HepG2 (cell line): ENCODE measurements at regions not wholly inside any gene's neighbourhood (a gene's known extent, or its start where the extent isn't known, plus 50 kb on each side); places are given as distances from the start of the nearest gene placed in this dataset.

Experiments
- ATAC-seq: fragments of 200-7000 bp; cut with Tn5 transposase; 3 replicates; pipeline ENCODE4 v1.9.1; 2020; ENCODE audit warnings: mild to moderate bottlenecking, moderate library complexity
- BruUV-seq: library from RNA; stranded (reverse); fragments of 400-500 nt; replicated peaks from 2 replicates; lab custom pipeline; 2021; lab: Mats Ljungman, UMichigan
- CTCF ChIA-PET: fragments of 300-600 bp; formaldehyde crosslinking; extraction: SDS; loops from one replicate; lab custom pipeline; 2021; ENCODE audit warnings: low total read pairs, inconsistent platforms, low intra/inter-chr PET ratio; lab: Yijun Ruan, JAX
- POLR2A ChIA-PET: fragments of 350-600 bp; sonication (Branson Sonifier 250); formaldehyde crosslinking; loops from one replicate; lab custom pipeline; 2020; ENCODE audit warnings: antibody characterized with exemption, inconsistent platforms; lab: Yijun Ruan, JAX
- DNase-seq: peaks from one replicate; pipeline ENCODE4 v3.0.0-alpha.2; 2015; ENCODE audit warnings: low spot score
- FAIRE-seq: peaks from 3 replicates; lab custom pipeline; 2011; peaks lifted over from hg19 to GRCh38; lab: Jason Lieb, UNC
- H2AFZ ChIP-seq: one replicate; pipeline ENCODE4 v1.6.1; 2011; ENCODE audit warnings: low read length, inconsistent platforms
- H3K27ac ChIP-seq: fragments of 300-600 bp; 3 replicates; pipeline ENCODE4 v1.8.0; 2011; ENCODE audit warnings: mixed run types, mild to moderate bottlenecking, mixed read lengths, low read length, inconsistent platforms; ENCODE audit not compliant: insufficient read depth; ENCODE audit errors: extremely low read length
- H3K27me3 ChIP-seq, 2 experiments: fragments of 200-600 bp in 1 of 2; 2 replicates in 1 of 2; 3 replicates in 1 of 2; pipeline versions ENCODE4 v1.6.0 to v1.8.0; 2011; ENCODE audit warnings: low read length in 2 of 2, mild to moderate bottlenecking in 2 of 2, moderate library complexity in 2 of 2, inconsistent platforms in 1 of 2; ENCODE audit not compliant: insufficient read depth in 2 of 2, control insufficient read depth in 1 of 2
- H3K36me3 ChIP-seq, 2 experiments: fragments of 200-600 bp in 1 of 2; replicated peaks in 1 of 2; 2 replicates in 1 of 2; 3 replicates in 1 of 2; pipeline versions ENCODE4 v1.5.1 to v1.8.0; 2011; ENCODE audit warnings: low read length in 2 of 2, inconsistent platforms in 1 of 2; ENCODE audit not compliant: insufficient read depth in 2 of 2, control insufficient read depth in 1 of 2
- H3K4me1 ChIP-seq: 2 replicates; pipeline ENCODE4 v1.5.1; 2012; ENCODE audit warnings: low read length, inconsistent platforms; ENCODE audit not compliant: insufficient read depth
- H3K4me2 ChIP-seq: 2 replicates; pipeline ENCODE4 v1.6.0; 2011; ENCODE audit warnings: low read depth, low read length, inconsistent platforms
- H3K4me3 ChIP-seq, 3 experiments: fragments of 200-600 bp in 1 of 3; sonication (generic), shearing (Covaris generic) in 1 of 3; replicated peaks in 1 of 3; 2 replicates each; pipeline ENCODE4 v1.5.1; 2011 to 2016; ENCODE audit warnings: low read length in 3 of 3, inconsistent platforms in 2 of 3, low read depth in 2 of 3, mild to moderate bottlenecking in 2 of 3, control low read depth in 1 of 3, mixed read lengths in 1 of 3; ENCODE audit not compliant: insufficient read depth in 1 of 3
- H3K79me2 ChIP-seq: one replicate; pipeline ENCODE4 v1.6.1; 2011; ENCODE audit warnings: low read length, inconsistent platforms; ENCODE audit not compliant: insufficient read depth
- H3K9ac ChIP-seq: 2 replicates; pipeline ENCODE4 v1.6.0; 2011; ENCODE audit warnings: mild to moderate bottlenecking, low read depth, low read length, inconsistent platforms; ENCODE audit not compliant: insufficient read depth
- H3K9me3 ChIP-seq: 2 replicates; pipeline ENCODE4 v1.5.1; 2012; ENCODE audit warnings: mild to moderate bottlenecking, low read length
- H4K20me1 ChIP-seq: 2 replicates; pipeline ENCODE4 v1.6.0; 2011; ENCODE audit warnings: inconsistent platforms, mild to moderate bottlenecking, low read length, moderate library complexity; ENCODE audit not compliant: insufficient read depth
- DPF2 ChIP-seq: sonication (generic); formaldehyde crosslinking; IDR thresholded peaks from 2 replicates; pipeline ENCODE4 v1.4.0; 2020; ENCODE audit warnings: mild to moderate bottlenecking, low read depth, missing genetic modification reagents, borderline replicate concordance
- ELF1 ChIP-seq: sonication (generic); formaldehyde crosslinking; IDR thresholded peaks from 2 replicates; pipeline ENCODE4 v1.4.0; 2020; ENCODE audit warnings: missing genetic modification reagents
- ZNF616 ChIP-seq: sonication (generic); formaldehyde crosslinking; IDR thresholded peaks from 2 replicates; pipeline ENCODE4 v1.5.0; 2020; ENCODE audit warnings: low read depth, mild to moderate bottlenecking, missing genetic modification reagents
- WGBS: methylation state at CpG from one replicate; pipeline ENCODE4 v1.1.6; 2017; ENCODE audit warnings: low lambda C conversion rate; 5-methylcytosine and 5-hydroxymethylcytosine counted together
- in situ Hi-C: cut with HindIII; loops from 2 replicates; pipeline ENCODE4 v1.10.0; 2017; ENCODE audit warnings: low pct_unique_long_range_greater_than_20kb; ENCODE audit not compliant: extremely low pct_ligation_motif_present
- intact Hi-C: fragments of 100-400 bp; cut with micrococcal nuclease; formaldehyde crosslinking; loops from one replicate; pipeline ENCODE4 v1.10.0; 2022; ENCODE audit not compliant: unreplicated experiment
- TF ChIP-seq, protein P1 (sequence below): sonication (generic); formaldehyde crosslinking; IDR thresholded peaks from 2 replicates; pipeline ENCODE4 v1.5.0; 2020; ENCODE audit warnings: mild to moderate bottlenecking, missing genetic modification reagents, borderline replicate concordance

GRCh38 chr7:46525876-46526275 lies 604.8 kb upstream of the IGFBP3 start:
- Histone ChIP-seq H3K27me3 (no peaks in the 10 kb centered on the region), H3K27ac (no peak overlapping the region), H4K20me1 (no peaks in the 10 kb centered on the region), H3K9ac (no peak overlapping the region), H3K4me2 (no peak overlapping the region), H3K9me3 (peaks cover 15% of the 10 kb centered on the region; the same call in 1 of the 2 replicates), H3K36me3 (no peaks in the 10 kb centered on the region), H3K4me3 (no peak overlapping the region)
- 54% methylated on average over 5 of the region's 5 CpGs for WGBS
- in situ Hi-C loops, result no loop called here
- no TSS peak for BruUV-seq
- ChIA-PET CTCF (no interaction called here), POLR2A (no interaction called here)
- DNase-seq (no peak), ATAC-seq (no peak)
- TF ChIP-seq ELF1 (CRISPR knock-in tag) (no peak), DPF2 (CRISPR knock-in tag) (no peak), ZNF616 (CRISPR knock-in tag) (no peak)
- TF ChIP-seq, protein P1, sequence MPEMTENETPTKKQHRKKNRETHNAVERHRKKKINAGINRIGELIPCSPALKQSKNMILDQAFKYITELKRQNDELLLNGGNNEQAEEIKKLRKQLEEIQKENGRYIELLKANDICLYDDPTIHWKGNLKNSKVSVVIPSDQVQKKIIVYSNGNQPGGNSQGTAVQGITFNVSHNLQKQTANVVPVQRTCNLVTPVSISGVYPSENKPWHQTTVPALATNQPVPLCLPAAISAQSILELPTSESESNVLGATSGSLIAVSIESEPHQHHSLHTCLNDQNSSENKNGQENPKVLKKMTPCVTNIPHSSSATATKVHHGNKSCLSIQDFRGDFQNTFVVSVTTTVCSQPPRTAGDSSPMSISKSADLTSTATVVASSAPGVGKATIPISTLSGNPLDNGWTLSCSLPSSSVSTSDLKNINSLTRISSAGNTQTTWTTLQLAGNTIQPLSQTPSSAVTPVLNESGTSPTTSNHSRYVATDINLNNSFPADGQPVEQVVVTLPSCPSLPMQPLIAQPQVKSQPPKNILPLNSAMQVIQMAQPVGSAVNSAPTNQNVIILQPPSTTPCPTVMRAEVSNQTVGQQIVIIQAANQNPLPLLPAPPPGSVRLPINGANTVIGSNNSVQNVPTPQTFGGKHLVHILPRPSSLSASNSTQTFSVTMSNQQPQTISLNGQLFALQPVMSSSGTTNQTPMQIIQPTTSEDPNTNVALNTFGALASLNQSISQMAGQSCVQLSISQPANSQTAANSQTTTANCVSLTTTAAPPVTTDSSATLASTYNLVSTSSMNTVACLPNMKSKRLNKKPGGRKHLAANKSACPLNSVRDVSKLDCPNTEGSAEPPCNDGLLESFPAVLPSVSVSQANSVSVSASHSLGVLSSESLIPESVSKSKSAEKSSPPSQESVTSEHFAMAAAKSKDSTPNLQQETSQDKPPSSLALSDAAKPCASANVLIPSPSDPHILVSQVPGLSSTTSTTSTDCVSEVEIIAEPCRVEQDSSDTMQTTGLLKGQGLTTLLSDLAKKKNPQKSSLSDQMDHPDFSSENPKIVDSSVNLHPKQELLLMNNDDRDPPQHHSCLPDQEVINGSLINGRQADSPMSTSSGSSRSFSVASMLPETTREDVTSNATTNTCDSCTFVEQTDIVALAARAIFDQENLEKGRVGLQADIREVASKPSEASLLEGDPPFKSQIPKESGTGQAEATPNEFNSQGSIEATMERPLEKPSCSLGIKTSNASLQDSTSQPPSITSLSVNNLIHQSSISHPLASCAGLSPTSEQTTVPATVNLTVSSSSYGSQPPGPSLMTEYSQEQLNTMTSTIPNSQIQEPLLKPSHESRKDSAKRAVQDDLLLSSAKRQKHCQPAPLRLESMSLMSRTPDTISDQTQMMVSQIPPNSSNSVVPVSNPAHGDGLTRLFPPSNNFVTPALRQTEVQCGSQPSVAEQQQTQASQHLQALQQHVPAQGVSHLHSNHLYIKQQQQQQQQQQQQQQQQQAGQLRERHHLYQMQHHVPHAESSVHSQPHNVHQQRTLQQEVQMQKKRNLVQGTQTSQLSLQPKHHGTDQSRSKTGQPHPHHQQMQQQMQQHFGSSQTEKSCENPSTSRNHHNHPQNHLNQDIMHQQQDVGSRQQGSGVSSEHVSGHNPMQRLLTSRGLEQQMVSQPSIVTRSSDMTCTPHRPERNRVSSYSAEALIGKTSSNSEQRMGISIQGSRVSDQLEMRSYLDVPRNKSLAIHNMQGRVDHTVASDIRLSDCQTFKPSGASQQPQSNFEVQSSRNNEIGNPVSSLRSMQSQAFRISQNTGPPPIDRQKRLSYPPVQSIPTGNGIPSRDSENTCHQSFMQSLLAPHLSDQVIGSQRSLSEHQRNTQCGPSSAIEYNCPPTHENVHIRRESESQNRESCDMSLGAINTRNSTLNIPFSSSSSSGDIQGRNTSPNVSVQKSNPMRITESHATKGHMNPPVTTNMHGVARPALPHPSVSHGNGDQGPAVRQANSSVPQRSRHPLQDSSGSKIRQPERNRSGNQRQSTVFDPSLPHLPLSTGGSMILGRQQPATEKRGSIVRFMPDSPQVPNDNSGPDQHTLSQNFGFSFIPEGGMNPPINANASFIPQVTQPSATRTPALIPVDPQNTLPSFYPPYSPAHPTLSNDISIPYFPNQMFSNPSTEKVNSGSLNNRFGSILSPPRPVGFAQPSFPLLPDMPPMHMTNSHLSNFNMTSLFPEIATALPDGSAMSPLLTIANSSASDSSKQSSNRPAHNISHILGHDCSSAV (CRISPR knock-in tag), result no peak
- TF ChIP-seq, all 625 proteins: peak for 0
- Histone ChIP-seq H3K4me1 (no peaks in the 10 kb centered on the region), H2AFZ (no peak overlapping the region), H3K79me2 (no peaks in the 10 kb centered on the region)
- intact Hi-C loops, result no loop called here
- FAIRE-seq, result no peak
